Neuron (in vitro differentiated cells): ENCODE measurements at regions not wholly inside any gene's neighbourhood (a gene's known extent, or its start where the extent isn't known, plus 50 kb on each side); places are given as distances from the start of the nearest gene placed in this dataset.

Source experiments
- H2AFZ ChIP-seq: one replicate; pipeline ENCODE4 v1.6.1; 2013; ENCODE audit warnings: low read depth, mild to moderate bottlenecking, inconsistent platforms, low read length, moderate library complexity
- H3K27me3 ChIP-seq: one replicate; pipeline ENCODE4 v1.6.1; 2013; ENCODE audit warnings: low read length; ENCODE audit not compliant: insufficient read depth
- H3K36me3 ChIP-seq: one replicate; pipeline ENCODE4 v1.6.1; 2013; ENCODE audit warnings: low read length; ENCODE audit not compliant: insufficient read depth
- H3K4me1 ChIP-seq: one replicate; pipeline ENCODE4 v1.6.1; 2013; ENCODE audit warnings: low read length; ENCODE audit not compliant: insufficient read depth
- H3K4me3 ChIP-seq: 2 replicates; pipeline ENCODE4 v1.5.1; 2013; ENCODE audit warnings: mild to moderate bottlenecking, low read length, moderate library complexity
- H3K9me3 ChIP-seq: one replicate; pipeline ENCODE4 v1.6.1; 2013; ENCODE audit warnings: low read length

- Histone ChIP-seq H3K4me3 (no peak overlapping the region), H2AFZ (no peak overlapping the region), H3K9me3 (no peaks in the 10 kb centered on the region), H3K4me1 (no peaks in the 10 kb centered on the region), H3K36me3 (no peaks in the 10 kb centered on the region), H3K27me3 (no peaks in the 10 kb centered on the region)
Observed at GRCh38 chr18:78105611-78106010, 856.0 kb downstream of the GALR1 start.

GRCh38 chr18:78106946-78107345 lies 857.3 kb downstream of the GALR1 start:
- no peak overlapping the region for H3K4me3 ChIP-seq
- H3K36me3 ChIP-seq = no peaks in the 10 kb centered on the region
- no peaks in the 10 kb centered on the region for H3K27me3 ChIP-seq
- no peaks in the 10 kb centered on the region for H3K4me1 ChIP-seq
- no peak overlapping the region for H2AFZ ChIP-seq
- no peaks in the 10 kb centered on the region for H3K9me3 ChIP-seq

GRCh38 chr18:78107363-78107762 lies 857.7 kb downstream of the GALR1 start:
- Histone ChIP-seq H3K9me3 (no peaks in the 10 kb centered on the region), H3K27me3 (no peaks in the 10 kb centered on the region), H3K36me3 (no peaks in the 10 kb centered on the region), H3K4me1 (no peaks in the 10 kb centered on the region), H2AFZ (no peak overlapping the region), H3K4me3 (no peak overlapping the region)

GRCh38 chr18:78108554-78108953 lies 858.9 kb downstream of the GALR1 start:
- Histone ChIP-seq H3K36me3 (no peaks in the 10 kb centered on the region), H2AFZ (no peak overlapping the region), H3K9me3 (no peaks in the 10 kb centered on the region)

GRCh38 chr18:78113136-78113939 lies 863.7 kb downstream of the GALR1 start:
- Histone ChIP-seq H2AFZ (no peak overlapping the region), H3K27me3 (no peaks in the 10 kb centered on the region), H3K36me3 (no peaks in the 10 kb centered on the region), H3K4me1 (no peaks in the 10 kb centered on the region), H3K9me3 (no peaks in the 10 kb centered on the region), H3K4me3 (no peak overlapping the region)

More at GRCh38 chr18:78108554-78108953, 858.9 kb downstream of the GALR1 start:
- Histone ChIP-seq H3K4me1 (no peaks in the 10 kb centered on the region), H3K4me3 (no peak overlapping the region), H3K27me3 (no peaks in the 10 kb centered on the region)

- Histone ChIP-seq H3K36me3 (no peaks in the 10 kb centered on the region), H3K4me3 (no peak overlapping the region), H3K27me3 (no peaks in the 10 kb centered on the region), H3K9me3 (no peaks in the 10 kb centered on the region), H2AFZ (no peak overlapping the region), H3K4me1 (no peaks in the 10 kb centered on the region)
Observed at GRCh38 chr18:78113940-78114251, 864.2 kb downstream of the GALR1 start.

- Histone ChIP-seq H3K9me3 (no peaks in the 10 kb centered on the region), H3K36me3 (no peaks in the 10 kb centered on the region), H2AFZ (no peak overlapping the region), H3K27me3 (no peaks in the 10 kb centered on the region), H3K4me1 (no peaks in the 10 kb centered on the region), H3K4me3 (no peak overlapping the region)
Observed at GRCh38 chr18:78115896-78116561, 863.6 kb upstream of the SALL3 start.

GRCh38 chr18:78123144-78123909 lies 856.3 kb upstream of the SALL3 start:
- Histone ChIP-seq H3K36me3 (no peaks in the 10 kb centered on the region), H3K27me3 (no peaks in the 10 kb centered on the region), H3K4me3 (no peak overlapping the region), H2AFZ (no peak overlapping the region), H3K4me1 (no peaks in the 10 kb centered on the region), H3K9me3 (no peaks in the 10 kb centered on the region)

- Histone ChIP-seq H3K36me3 (no peaks in the 10 kb centered on the region), H3K9me3 (no peaks in the 10 kb centered on the region), H3K4me3 (no peak overlapping the region), H2AFZ (no peak overlapping the region), H3K4me1 (no peaks in the 10 kb centered on the region), H3K27me3 (no peaks in the 10 kb centered on the region)
Observed at GRCh38 chr18:78123926-78124797, 855.5 kb upstream of the SALL3 start.

GRCh38 chr18:78125206-78125896 lies 854.3 kb upstream of the SALL3 start:
- Histone ChIP-seq H3K27me3 (no peaks in the 10 kb centered on the region), H3K4me1 (no peaks in the 10 kb centered on the region), H3K9me3 (no peaks in the 10 kb centered on the region), H3K36me3 (no peaks in the 10 kb centered on the region), H2AFZ (no peak overlapping the region), H3K4me3 (no peak overlapping the region)

- Histone ChIP-seq H3K4me1 (no peaks in the 10 kb centered on the region), H3K9me3 (no peaks in the 10 kb centered on the region), H3K36me3 (no peaks in the 10 kb centered on the region), H3K4me3 (no peak overlapping the region), H3K27me3 (no peaks in the 10 kb centered on the region), H2AFZ (no peak overlapping the region)
Observed at GRCh38 chr18:78126106-78126505, 853.5 kb upstream of the SALL3 start.

GRCh38 chr18:78126536-78126935 lies 853.1 kb upstream of the SALL3 start:
- Histone ChIP-seq H3K4me3 (no peak overlapping the region), H3K9me3 (no peaks in the 10 kb centered on the region)

More at GRCh38 chr18:78126536-78126935, 853.1 kb upstream of the SALL3 start:
- H3K27me3 ChIP-seq = no peaks in the 10 kb centered on the region
- H3K4me1 ChIP-seq = no peaks in the 10 kb centered on the region
- H2AFZ ChIP-seq = no peak overlapping the region
- no peaks in the 10 kb centered on the region for H3K36me3 ChIP-seq
